ENCODE measurements at regions not wholly inside any gene's neighbourhood (a gene's known extent, or its start where the extent isn't known, plus 50 kb on each side); places are given as distances from the start of the nearest gene placed in this dataset.
"Not testable (repeated sequence)": the region's sequence is repeated elsewhere in the genome, so short reads cannot be mapped to it uniquely, and the experiment has no call there.

GRCh38 chr18:25473008-25473407, 121.0 kb upstream of the ZNF521 start:
- no peak for TF ChIP-seq POLR2AphosphoS5 (IDR thresholded peaks at IDR 0.05)
- TF ChIP-seq POLR2A (IDR thresholded peaks at IDR 0.05), result no peak
- TF ChIP-seq EP300 (IDR thresholded peaks at IDR 0.05; ENCODE audit: low read depth), result no peak
- no peak for TF ChIP-seq CTCF (IDR thresholded peaks at IDR 0.05)
- DNase-seq, result no peak
- intact Hi-C loops (cut with DNase I; ENCODE audit: low total_unique reads) (no loop called here), in situ Hi-C loops (cut with MboI; ENCODE audit: low pct_ligation_motif_present in 1 of 4, low pct_unique_long_range_greater_than_20kb in 1 of 4, low sequenced_read_pairs in 3 of 4) (no loop called here)
- H3K36me3 ChIP-seq, result no peaks in the 10 kb centered on the region
- H3K4me1 ChIP-seq, result peaks cover 0 to 9% (median 0%) of the 10 kb centered on the region in 4 donors
- H3K9me3 ChIP-seq, result no peaks in the 10 kb centered on the region
- WGBS, 2 donors (ENCODE audit: low coverage in 1 of 2), result 61 to 88% methylated on average over 1 to 2 of the region's 2 CpGs
- no peak overlapping the region for H3K4me3 ChIP-seq
- H3K27ac ChIP-seq, result no peak overlapping the region
- no peaks in the 10 kb centered on the region for H3K27me3 ChIP-seq

GRCh38 chr18:25470756-25471524, 119.0 kb upstream of the ZNF521 start:
- H3K4me3 ChIP-seq; intact Hi-C loops (cut with DNase I; ENCODE audit: low total_unique reads); H3K36me3 ChIP-seq; H3K27ac ChIP-seq; DNase-seq; H3K27me3 ChIP-seq; in situ Hi-C loops (cut with MboI; ENCODE audit: low pct_ligation_motif_present in 1 of 4, low pct_unique_long_range_greater_than_20kb in 1 of 4, low sequenced_read_pairs in 3 of 4); H3K9me3 ChIP-seq: not testable (repeated sequence)
- peaks cover 0 to 19% (median 0%) of the 10 kb centered on the region in 4 donors for H3K4me1 ChIP-seq
- 88 to 94% methylated on average over 6 to 7 of the region's 7 CpGs for WGBS, 2 donors (ENCODE audit: low coverage in 1 of 2)

- no peaks in the 10 kb centered on the region for H3K36me3 ChIP-seq
- no peak overlapping the region for H3K4me3 ChIP-seq
- no peaks in the 10 kb centered on the region for H3K27me3 ChIP-seq
- no peaks in the 10 kb centered on the region for H3K9me3 ChIP-seq
- DNase-seq, result no peak
- peaks cover 0 to 21% (median 0%) of the 10 kb centered on the region in 4 donors for H3K4me1 ChIP-seq
- 31 to 35% methylated on average over 7 of the region's 7 CpGs for WGBS, 2 donors (ENCODE audit: low coverage in 1 of 2)
- H3K27ac ChIP-seq, result no peak overlapping the region
- in situ Hi-C loops (cut with MboI; ENCODE audit: low pct_ligation_motif_present in 1 of 4, low pct_unique_long_range_greater_than_20kb in 1 of 4, low sequenced_read_pairs in 3 of 4) (no loop called here), intact Hi-C loops (cut with DNase I; ENCODE audit: low total_unique reads) (no loop called here)
- TF ChIP-seq POLR2AphosphoS5 (IDR thresholded peaks at IDR 0.05), result no peak
- no peak for TF ChIP-seq EP300 (IDR thresholded peaks at IDR 0.05; ENCODE audit: low read depth)
These were observed 118.1 kb upstream of the ZNF521 start for GRCh38 chr18:25470062-25470461.

GRCh38 chr18:25469489-25469888, 117.5 kb upstream of the ZNF521 start:
- no peaks in the 10 kb centered on the region for H3K9me3 ChIP-seq
- WGBS, 2 donors (ENCODE audit: low coverage in 1 of 2), result 57 to 63% methylated on average over 1 to 2 of the region's 2 CpGs
- H3K27ac ChIP-seq, result no peak overlapping the region
- H3K4me1 ChIP-seq, result peaks cover 0 to 21% (median 0%) of the 10 kb centered on the region in 4 donors
- TF ChIP-seq POLR2AphosphoS5 (IDR thresholded peaks at IDR 0.05) (no peak), EP300 (IDR thresholded peaks at IDR 0.05; ENCODE audit: low read depth) (no peak), POLR2A (IDR thresholded peaks at IDR 0.05) (no peak), CTCF (IDR thresholded peaks at IDR 0.05) (no peak)
- H3K4me3 ChIP-seq, result no peak overlapping the region
- DNase-seq, result no peak
- H3K36me3 ChIP-seq, result no peaks in the 10 kb centered on the region
- H3K27me3 ChIP-seq, result no peaks in the 10 kb centered on the region
- in situ Hi-C loops (cut with MboI; ENCODE audit: low pct_ligation_motif_present in 1 of 4, low pct_unique_long_range_greater_than_20kb in 1 of 4, low sequenced_read_pairs in 3 of 4) (no loop called here), intact Hi-C loops (cut with DNase I; ENCODE audit: low total_unique reads) (no loop called here)

DNA sequence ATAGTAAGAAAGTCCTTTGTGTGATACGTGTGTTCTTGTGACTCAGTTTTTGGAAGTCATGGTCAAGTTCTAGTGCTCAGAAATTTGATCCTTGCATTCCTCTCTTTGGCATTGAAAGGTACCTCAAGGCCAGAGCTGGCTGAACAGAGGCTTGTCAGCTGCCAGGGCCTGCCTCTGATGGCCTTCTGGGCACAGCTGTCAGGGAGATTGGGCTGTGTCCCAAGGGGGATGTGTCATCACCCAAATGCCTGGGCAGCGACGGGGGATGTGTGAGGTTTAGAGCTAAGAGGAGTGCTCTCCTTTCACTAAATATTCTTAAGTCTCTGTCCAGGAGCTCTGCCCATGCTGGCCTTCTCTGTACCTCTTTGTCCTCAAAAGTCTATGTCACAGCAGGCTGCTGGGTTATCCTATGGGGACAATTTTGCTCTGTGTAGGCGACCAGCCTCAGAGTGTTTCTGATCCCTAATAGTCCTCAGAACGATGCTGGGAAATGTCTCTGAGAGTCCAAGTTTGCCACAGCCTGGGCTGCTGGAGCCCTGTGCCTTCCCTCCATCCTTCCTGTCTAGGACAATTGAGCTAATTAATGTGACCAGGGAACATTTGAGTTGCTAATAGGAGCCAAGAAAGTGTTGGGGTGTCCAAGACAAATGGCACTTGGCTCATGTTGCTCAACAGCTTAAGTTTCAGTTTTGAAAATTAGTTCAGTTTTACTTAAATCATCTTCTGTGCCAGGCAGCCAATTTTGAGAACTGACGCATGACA, 115.4 kb upstream of the ZNF521 start:
- in situ Hi-C loops (cut with MboI; ENCODE audit: low pct_ligation_motif_present in 1 of 4, low pct_unique_long_range_greater_than_20kb in 1 of 4, low sequenced_read_pairs in 3 of 4) (no loop called here), intact Hi-C loops (cut with DNase I; ENCODE audit: low total_unique reads) (no loop called here)
- Histone ChIP-seq H3K27me3 (no peaks in the 10 kb centered on the region), H3K4me1 (peaks cover 0 to 21% (median 0%) of the 10 kb centered on the region in 4 donors), H3K9me3 (no peaks in the 10 kb centered on the region), H3K36me3 (no peaks in the 10 kb centered on the region), H3K27ac (no peak overlapping the region), H3K4me3 (no peak overlapping the region)
- TF ChIP-seq POLR2AphosphoS5 (IDR thresholded peaks at IDR 0.05), result no peak
- no peak for TF ChIP-seq CTCF (IDR thresholded peaks at IDR 0.05)
- no peak for TF ChIP-seq EP300 (IDR thresholded peaks at IDR 0.05; ENCODE audit: low read depth)
- TF ChIP-seq POLR2A (IDR thresholded peaks at IDR 0.05), result no peak
- WGBS, 2 donors (ENCODE audit: low coverage in 1 of 2), result 72 to 78% methylated on average over 4 to 6 of the region's 6 CpGs
- no peak for DNase-seq

Measured in transverse colon (tissue), 4 donors.